ENCODE measurements at regions not wholly inside any gene's neighbourhood (a gene's known extent, or its start where the extent isn't known, plus 50 kb on each side); places are given as distances from the start of the nearest gene placed in this dataset.

DNA sequence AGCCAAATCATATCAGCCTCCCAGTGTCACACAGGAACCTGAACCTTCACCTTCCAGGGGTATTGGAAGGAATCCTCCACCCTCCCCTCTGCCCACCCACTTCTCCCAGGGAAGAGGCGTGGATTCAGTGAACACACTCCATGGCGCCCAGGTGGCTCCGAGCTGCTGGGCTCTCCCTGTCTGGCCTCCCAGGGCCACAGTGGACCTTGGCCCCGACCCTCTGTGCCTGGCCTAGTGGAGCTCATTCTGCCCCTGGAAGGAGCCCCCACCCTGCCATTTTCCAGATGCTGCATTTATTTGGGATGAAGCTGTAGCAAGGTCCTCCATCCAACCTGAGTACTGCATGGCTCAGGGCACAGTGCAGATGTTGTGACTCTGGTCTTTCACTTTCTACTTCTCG lies 1340.1 kb downstream of the TBC1D22A start:
- no peak overlapping the region for H2AFZ ChIP-seq (ENCODE audit: low read length)
- no peak for FAIRE-seq
- WGBS (ENCODE audit: low lambda C conversion rate), result 0% methylated on average over 1 of the region's 5 CpGs
- intact Hi-C loops (cut with micrococcal nuclease; ENCODE audit: unreplicated experiment), result no loop called here
- H3K4me3 ChIP-seq (replicated peaks in 1 of 3; ENCODE audit: insufficient read depth in 1 of 3, low read depth in 2 of 3, low read length in 3 of 3), result no peak overlapping the region
- no peak for ATAC-seq
- no peaks in the 10 kb centered on the region for H4K20me1 ChIP-seq (ENCODE audit: insufficient read depth, low read length)
- H3K36me3 ChIP-seq (replicated peaks in 1 of 2; ENCODE audit: control insufficient read depth in 1 of 2, insufficient read depth in 2 of 2, low read length in 2 of 2), result no peaks in the 10 kb centered on the region
- H3K4me2 ChIP-seq (ENCODE audit: low read depth, low read length), result no peak overlapping the region
- no peak overlapping the region for H3K9ac ChIP-seq (ENCODE audit: insufficient read depth, low read depth, low read length)
- no TSS peak for BruUV-seq (replicated peaks)
- no peaks in the 10 kb centered on the region for H3K9me3 ChIP-seq (ENCODE audit: low read length)
- TF ChIP-seq ZNF513 (CRISPR knock-in tag; conservative IDR thresholded peaks at IDR 0.05) (no peak), NFRKB (IDR thresholded peaks at IDR 0.05) (no peak), ZBTB7B (CRISPR knock-in tag; IDR thresholded peaks at IDR 0.05) (no peak), CHCHD3 (CRISPR knock-in tag; IDR thresholded peaks at IDR 0.05) (no peak), ZNF224 (CRISPR knock-in tag; IDR thresholded peaks at IDR 0.05) (no peak), KDM1A (CRISPR knock-in tag; IDR thresholded peaks at IDR 0.05) (no peak), RARG (CRISPR knock-in tag; IDR thresholded peaks at IDR 0.05; ENCODE audit: low read depth) (no peak), PRDM4 (CRISPR knock-in tag; IDR thresholded peaks at IDR 0.05; ENCODE audit: borderline replicate concordance) (no peak), ZNF382 (CRISPR knock-in tag; IDR thresholded peaks at IDR 0.05; ENCODE audit: borderline replicate concordance) (no peak), ZMAT3 (CRISPR knock-in tag; conservative IDR thresholded peaks at IDR 0.05) (no peak), ZNF589 (CRISPR knock-in tag; conservative IDR thresholded peaks at IDR 0.05) (no peak), ZNF781 (CRISPR knock-in tag; IDR thresholded peaks at IDR 0.05; ENCODE audit: borderline replicate concordance, not compliant biosample characterization) (no peak), ZNF749 (CRISPR knock-in tag; IDR thresholded peaks at IDR 0.05; ENCODE audit: borderline replicate concordance) (no peak), PLRG1 (conservative IDR thresholded peaks at IDR 0.05) (no peak), FOXA1 (IDR thresholded peaks at IDR 0.05) (no peak), FOXA1 (CRISPR knock-in tag; IDR thresholded peaks at IDR 0.05) (no peak), NFATC3 (CRISPR knock-in tag; IDR thresholded peaks at IDR 0.05) (no peak), ZNF768 (CRISPR knock-in tag; IDR thresholded peaks at IDR 0.05) (no peak)
- TF ChIP-seq, protein P1, sequence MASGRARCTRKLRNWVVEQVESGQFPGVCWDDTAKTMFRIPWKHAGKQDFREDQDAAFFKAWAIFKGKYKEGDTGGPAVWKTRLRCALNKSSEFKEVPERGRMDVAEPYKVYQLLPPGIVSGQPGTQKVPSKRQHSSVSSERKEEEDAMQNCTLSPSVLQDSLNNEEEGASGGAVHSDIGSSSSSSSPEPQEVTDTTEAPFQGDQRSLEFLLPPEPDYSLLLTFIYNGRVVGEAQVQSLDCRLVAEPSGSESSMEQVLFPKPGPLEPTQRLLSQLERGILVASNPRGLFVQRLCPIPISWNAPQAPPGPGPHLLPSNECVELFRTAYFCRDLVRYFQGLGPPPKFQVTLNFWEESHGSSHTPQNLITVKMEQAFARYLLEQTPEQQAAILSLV (CRISPR knock-in tag; IDR thresholded peaks at IDR 0.05; ENCODE audit: borderline replicate concordance), result no peak
- H3K27ac ChIP-seq (ENCODE audit: extremely low read length, insufficient read depth, low read length), result no peak overlapping the region
- no peak for DNase-seq (ENCODE audit: low spot score)
- no peaks in the 10 kb centered on the region for H3K79me2 ChIP-seq (ENCODE audit: insufficient read depth, low read length)
- in situ Hi-C loops (cut with HindIII; ENCODE audit: extremely low pct_ligation_motif_present, low pct_unique_long_range_greater_than_20kb), result no loop called here
- no peaks in the 10 kb centered on the region for H3K4me1 ChIP-seq (ENCODE audit: insufficient read depth, low read length)
- POLR2A ChIA-PET, result no interaction called here
- peaks cover 1 to 54% of the 10 kb centered on the region in 2 experiments; a peak in 4 of 5 replicates for H3K27me3 ChIP-seq (ENCODE audit: control insufficient read depth in 1 of 2, insufficient read depth in 2 of 2, low read length in 2 of 2)
- CTCF ChIA-PET (ENCODE audit: low intra/inter-chr PET ratio, low total read pairs), result no interaction called here

Data from HepG2 (cell line).